Fibroblast of lung (primary cell): ENCODE measurements at regions not wholly inside any gene's neighbourhood (a gene's known extent, or its start where the extent isn't known, plus 50 kb on each side); places are given as distances from the start of the nearest gene placed in this dataset.

Experiments
- CTCF ChIP-seq, 2 donors: IDR thresholded peaks in 1 of 2; conservative IDR thresholded peaks in 1 of 2; 1 replicate in 1 of 2; 2 replicates in 1 of 2; pipeline ENCODE4 v1.5.1; 2011 to 2012; ENCODE audit warnings: low read length in 2 of 2, control low read depth in 1 of 2, inconsistent platforms in 1 of 2, low read depth in 1 of 2, mild to moderate bottlenecking in 1 of 2
- EZH2 ChIP-seq: IDR thresholded peaks from 2 replicates; pipeline ENCODE4 v1.5.1; 2012; ENCODE audit warnings: low read length, control low read depth, mild to moderate bottlenecking; ENCODE audit errors: missing control alignments

DNA sequence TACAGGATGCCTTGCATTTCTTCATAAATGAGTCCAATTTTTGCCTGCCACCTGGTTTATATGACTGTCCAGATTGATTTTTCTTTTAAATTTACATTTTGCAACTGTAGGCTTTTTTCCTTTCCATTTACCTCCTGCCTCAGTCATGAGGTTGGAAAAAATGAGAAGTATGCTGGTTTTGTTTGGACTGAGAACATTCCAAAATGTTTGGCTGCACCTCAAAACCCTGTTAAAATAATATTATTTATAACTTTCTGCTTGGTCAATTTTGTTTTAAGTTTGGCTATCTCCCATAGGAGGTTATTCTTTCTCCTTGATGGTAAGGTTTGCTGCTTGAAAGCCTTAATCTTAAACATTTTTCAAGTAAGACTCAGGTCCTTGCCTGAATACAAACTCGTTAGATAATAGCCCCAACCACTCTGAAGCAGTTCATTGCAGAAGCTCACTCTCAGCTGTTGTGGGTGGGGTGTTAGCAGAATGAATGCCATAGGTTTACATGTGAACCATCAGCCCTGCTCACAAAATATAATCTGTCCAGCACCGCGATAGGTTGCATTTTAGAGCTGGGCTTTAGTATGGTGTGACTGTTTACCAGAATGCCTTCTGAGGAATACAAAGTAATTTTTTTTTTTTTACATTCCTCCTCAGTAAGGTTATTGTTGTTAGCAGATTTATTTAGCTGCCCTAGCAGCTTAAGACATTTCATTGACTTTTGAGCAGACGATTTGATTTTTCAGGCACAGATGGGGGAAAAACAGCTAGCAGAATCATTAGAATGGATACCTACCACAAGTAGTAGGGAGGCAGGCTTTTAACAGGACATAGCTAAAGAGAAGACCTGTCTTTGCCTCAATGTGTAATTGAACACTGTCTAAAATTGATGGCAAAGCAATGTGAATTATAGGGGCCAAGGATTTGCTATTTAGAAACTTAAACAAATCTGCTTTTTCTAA lies 630.8 kb upstream of the KCNMB2 start:
- TF ChIP-seq CTCF (conservative IDR thresholded peaks at IDR 0.05 in 1 of 2, IDR thresholded peaks at IDR 0.05 in 1 of 2; ENCODE audit: low read depth in 1 of 2, low read length in 2 of 2), result no peak
- no peak for TF ChIP-seq EZH2
